ENCODE measurements at regions not wholly inside any gene's neighbourhood (a gene's known extent, or its start where the extent isn't known, plus 50 kb on each side); places are given as distances from the start of the nearest gene placed in this dataset.

DNA sequence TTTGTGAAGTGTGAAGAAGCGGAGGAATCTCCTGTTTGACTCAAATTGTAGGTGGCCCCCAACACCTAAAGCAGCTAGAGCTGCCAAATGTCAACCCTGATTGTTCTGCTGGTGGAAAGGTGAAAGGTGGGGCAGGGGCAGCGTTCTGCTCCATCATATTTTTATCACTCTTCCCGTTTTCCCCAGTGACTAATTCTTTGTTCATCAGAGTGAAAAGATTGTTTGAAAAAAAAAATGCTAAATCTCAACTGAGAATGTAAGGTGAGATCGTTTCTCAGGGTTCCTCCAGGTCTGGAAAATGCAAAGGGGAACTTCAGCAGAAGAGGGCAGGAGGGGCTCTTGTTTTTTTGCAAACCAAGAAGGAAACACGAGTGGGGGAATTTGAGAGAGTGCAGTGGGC lies 137.7 kb downstream of the MN1 start:
- Histone ChIP-seq H3K4me1 (ENCODE audit: low read length) (no peaks in the 10 kb centered on the region), H3K9ac (ENCODE audit: low read length) (no peak overlapping the region), H3K27me3 (ENCODE audit: low read depth, low read length) (peaks cover 25% of the 10 kb centered on the region), H3K9me3 (ENCODE audit: insufficient read depth, low read length) (peaks cover 4% of the 10 kb centered on the region; the same call in 1 of the 2 replicates), H3K36me3 (replicated peaks; ENCODE audit: low read depth, low read length) (no peaks in the 10 kb centered on the region), H3K4me2 (ENCODE audit: low read length) (no peak overlapping the region), H3K4me3 (ENCODE audit: low read length) (no peak overlapping the region), H3K79me2 (ENCODE audit: low read length) (no peaks in the 10 kb centered on the region), H4K20me1 (ENCODE audit: insufficient read depth, low read length) (no peaks in the 10 kb centered on the region), H2AFZ (ENCODE audit: low read depth, low read length) (no peak overlapping the region), H3K27ac (ENCODE audit: low read length) (no peak overlapping the region)
- no peak for TF ChIP-seq EZH2phosphoT487 (IDR thresholded peaks at IDR 0.05; ENCODE audit: low read depth)
- TF ChIP-seq, protein P1, sequence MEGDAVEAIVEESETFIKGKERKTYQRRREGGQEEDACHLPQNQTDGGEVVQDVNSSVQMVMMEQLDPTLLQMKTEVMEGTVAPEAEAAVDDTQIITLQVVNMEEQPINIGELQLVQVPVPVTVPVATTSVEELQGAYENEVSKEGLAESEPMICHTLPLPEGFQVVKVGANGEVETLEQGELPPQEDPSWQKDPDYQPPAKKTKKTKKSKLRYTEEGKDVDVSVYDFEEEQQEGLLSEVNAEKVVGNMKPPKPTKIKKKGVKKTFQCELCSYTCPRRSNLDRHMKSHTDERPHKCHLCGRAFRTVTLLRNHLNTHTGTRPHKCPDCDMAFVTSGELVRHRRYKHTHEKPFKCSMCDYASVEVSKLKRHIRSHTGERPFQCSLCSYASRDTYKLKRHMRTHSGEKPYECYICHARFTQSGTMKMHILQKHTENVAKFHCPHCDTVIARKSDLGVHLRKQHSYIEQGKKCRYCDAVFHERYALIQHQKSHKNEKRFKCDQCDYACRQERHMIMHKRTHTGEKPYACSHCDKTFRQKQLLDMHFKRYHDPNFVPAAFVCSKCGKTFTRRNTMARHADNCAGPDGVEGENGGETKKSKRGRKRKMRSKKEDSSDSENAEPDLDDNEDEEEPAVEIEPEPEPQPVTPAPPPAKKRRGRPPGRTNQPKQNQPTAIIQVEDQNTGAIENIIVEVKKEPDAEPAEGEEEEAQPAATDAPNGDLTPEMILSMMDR (IDR thresholded peaks at IDR 0.05; ENCODE audit: low read depth, low read length): no peak

DNA sequence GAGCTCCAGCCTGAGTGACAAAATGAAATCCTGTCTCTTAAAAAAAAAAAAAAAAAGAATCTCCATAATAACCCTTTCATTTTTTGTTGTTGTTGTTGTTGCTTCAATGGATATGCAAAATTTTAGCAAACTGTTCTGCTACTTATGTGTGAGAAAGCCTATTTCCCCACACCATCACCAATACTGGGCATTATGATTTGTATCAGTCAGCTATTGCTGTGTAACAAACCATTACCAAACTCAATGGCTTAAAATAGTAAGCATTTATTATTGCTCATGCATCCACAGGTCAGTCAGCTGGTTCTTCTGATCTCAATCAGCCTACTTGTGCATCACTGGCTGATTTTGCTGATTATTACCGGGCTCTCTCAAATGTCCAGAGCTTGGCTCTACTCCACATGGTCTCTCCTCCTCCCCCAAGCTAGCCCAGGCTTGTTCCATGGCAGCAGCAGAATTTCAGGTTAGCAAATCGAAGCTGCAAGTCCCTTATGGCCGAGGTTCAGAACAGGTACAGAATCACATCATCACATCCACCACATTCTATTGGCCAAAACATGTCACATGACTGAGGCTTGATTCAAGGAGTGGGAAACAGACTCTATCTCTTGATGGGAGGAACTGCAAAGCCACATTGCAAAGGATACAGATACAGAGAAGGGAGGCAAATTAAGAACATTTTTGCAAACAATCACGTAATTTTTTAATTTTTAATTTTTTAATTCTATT lies 135.1 kb downstream of the MN1 start:
- Histone ChIP-seq H2AFZ (ENCODE audit: low read depth, low read length) (no peak overlapping the region), H3K4me1 (ENCODE audit: low read length) (no peaks in the 10 kb centered on the region), H3K36me3 (replicated peaks; ENCODE audit: low read depth, low read length) (no peaks in the 10 kb centered on the region), H4K20me1 (ENCODE audit: insufficient read depth, low read length) (no peaks in the 10 kb centered on the region), H3K9ac (ENCODE audit: low read length) (no peak overlapping the region), H3K27ac (ENCODE audit: low read length) (no peak overlapping the region), H3K27me3 (ENCODE audit: low read depth, low read length) (peaks cover 25% of the 10 kb centered on the region), H3K9me3 (ENCODE audit: insufficient read depth, low read length) (peaks cover 4% of the 10 kb centered on the region; the same call in 1 of the 2 replicates), H3K4me3 (ENCODE audit: low read length) (no peak overlapping the region), H3K4me2 (ENCODE audit: low read length) (no peak overlapping the region), H3K79me2 (ENCODE audit: low read length) (no peaks in the 10 kb centered on the region)
- TF ChIP-seq, protein P1 (IDR thresholded peaks at IDR 0.05; ENCODE audit: low read depth, low read length): no peak
- TF ChIP-seq EZH2phosphoT487 (IDR thresholded peaks at IDR 0.05; ENCODE audit: low read depth): no peak

DNA sequence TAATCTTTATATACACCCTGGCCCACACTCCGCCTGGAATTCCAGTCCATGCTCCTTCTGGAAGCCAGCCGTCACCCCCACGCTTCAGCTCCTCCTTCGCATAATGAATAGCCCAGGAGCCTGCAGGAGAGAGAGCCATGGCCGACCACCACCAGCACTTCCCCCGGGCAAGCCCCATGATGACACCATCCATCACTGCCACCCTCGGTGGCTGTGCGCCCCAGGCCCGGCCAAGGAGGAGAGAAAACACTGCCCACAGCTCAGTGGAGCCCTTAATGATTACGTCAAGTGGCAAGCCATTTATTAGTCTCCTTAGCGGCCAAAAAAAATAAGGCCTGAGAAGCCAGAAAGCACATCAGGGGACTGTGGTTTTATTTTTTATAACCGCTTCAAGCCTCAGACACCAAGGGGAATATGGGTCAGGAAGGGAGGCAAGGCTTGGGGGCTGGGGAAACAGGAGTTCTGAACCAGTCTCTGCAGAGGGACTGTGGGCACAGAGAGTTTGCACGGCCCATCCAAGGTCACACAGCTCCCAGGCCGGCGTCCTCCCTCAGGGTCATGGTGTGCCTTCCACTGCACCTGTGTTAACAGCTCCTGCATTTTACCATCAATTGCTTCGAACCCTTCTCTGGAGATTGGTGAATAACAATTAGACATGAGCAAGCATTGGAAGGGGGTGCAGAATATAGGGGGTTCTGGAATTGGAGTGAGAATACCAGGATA lies 134.3 kb downstream of the MN1 start:
- Histone ChIP-seq H3K27ac (ENCODE audit: low read length) (no peak overlapping the region), H3K9me3 (ENCODE audit: insufficient read depth, low read length) (peaks cover 4% of the 10 kb centered on the region; the same call in 1 of the 2 replicates), H3K79me2 (ENCODE audit: low read length) (no peaks in the 10 kb centered on the region), H4K20me1 (ENCODE audit: insufficient read depth, low read length) (no peaks in the 10 kb centered on the region), H3K27me3 (ENCODE audit: low read depth, low read length) (peaks cover 25% of the 10 kb centered on the region), H3K36me3 (replicated peaks; ENCODE audit: low read depth, low read length) (no peaks in the 10 kb centered on the region), H2AFZ (ENCODE audit: low read depth, low read length) (no peak overlapping the region), H3K4me3 (ENCODE audit: low read length) (no peak overlapping the region), H3K9ac (ENCODE audit: low read length) (no peak overlapping the region), H3K4me1 (ENCODE audit: low read length) (no peaks in the 10 kb centered on the region), H3K4me2 (ENCODE audit: low read length) (no peak overlapping the region)
- TF ChIP-seq EZH2phosphoT487 (IDR thresholded peaks at IDR 0.05; ENCODE audit: low read depth): no peak
- TF ChIP-seq, protein P1 (IDR thresholded peaks at IDR 0.05; ENCODE audit: low read depth, low read length): no peak
